ENCODE measurements at regions not wholly inside any gene's neighbourhood (a gene's known extent, or its start where the extent isn't known, plus 50 kb on each side); places are given as distances from the start of the nearest gene placed in this dataset.

DNA sequence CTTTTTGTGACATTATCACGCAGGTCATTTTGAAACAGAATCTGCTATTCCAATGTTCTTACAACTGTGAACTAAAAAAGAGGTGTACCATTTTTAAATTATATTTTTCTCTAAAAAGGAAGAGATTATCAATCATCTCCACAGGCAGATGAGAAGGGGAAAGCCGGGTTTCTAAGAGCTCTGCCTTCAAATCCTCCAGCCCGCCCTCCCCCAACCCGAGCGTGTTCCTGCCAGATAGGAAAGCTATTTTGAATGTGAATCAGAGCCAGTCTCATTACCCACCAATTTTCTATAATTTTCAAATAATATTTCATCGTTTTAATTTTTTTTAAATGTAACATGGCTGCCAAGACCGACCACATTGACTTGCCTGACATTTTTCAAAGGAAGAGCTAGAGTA is 65.9 kb downstream of the KCNF1 start:
- no peak for TF ChIP-seq CTCF (IDR thresholded peaks at IDR 0.05; ENCODE audit: insufficient read depth, low read length, poor library complexity, severe bottlenecking)
- no peak overlapping the region for H3K4me3 ChIP-seq (ENCODE audit: low read depth, low read length)
- peaks cover 2% of the 10 kb centered on the region for H3K27me3 ChIP-seq (ENCODE audit: control insufficient read depth, insufficient read depth, low read length)
- no peak for DNase-seq (ENCODE audit: low read depth)
- H3K36me3 ChIP-seq (ENCODE audit: control insufficient read depth, insufficient read depth, low read length), result no peaks in the 10 kb centered on the region

GRCh38 chr2:10978090-10978670 is 66.4 kb downstream of the KCNF1 start:
- TF ChIP-seq CTCF (IDR thresholded peaks at IDR 0.05; ENCODE audit: insufficient read depth, low read length, poor library complexity, severe bottlenecking), result no peak
- H3K27me3 ChIP-seq (ENCODE audit: control insufficient read depth, insufficient read depth, low read length), result peaks cover 4% of the 10 kb centered on the region
- H3K4me3 ChIP-seq (ENCODE audit: low read depth, low read length), result no peak overlapping the region
- no peaks in the 10 kb centered on the region for H3K36me3 ChIP-seq (ENCODE audit: control insufficient read depth, insufficient read depth, low read length)
- no peak for DNase-seq (ENCODE audit: low read depth)

- no peaks in the 10 kb centered on the region for H3K36me3 ChIP-seq (ENCODE audit: control insufficient read depth, insufficient read depth, low read length)
- no peak for TF ChIP-seq CTCF (IDR thresholded peaks at IDR 0.05; ENCODE audit: insufficient read depth, low read length, poor library complexity, severe bottlenecking)
- DNase-seq (ENCODE audit: low read depth), result no peak
- H3K4me3 ChIP-seq (ENCODE audit: low read depth, low read length), result no peak overlapping the region
- H3K27me3 ChIP-seq (ENCODE audit: control insufficient read depth, insufficient read depth, low read length), result peaks cover 10% of the 10 kb centered on the region
Measured at GRCh38 chr2:10980071-10980470, 68.3 kb downstream of the KCNF1 start.

- no peak for DNase-seq (ENCODE audit: low read depth)
- Histone ChIP-seq H3K4me3 (ENCODE audit: low read depth, low read length) (no peak overlapping the region), H3K27me3 (ENCODE audit: control insufficient read depth, insufficient read depth, low read length) (peaks cover 10% of the 10 kb centered on the region), H3K36me3 (ENCODE audit: control insufficient read depth, insufficient read depth, low read length) (no peaks in the 10 kb centered on the region)
- TF ChIP-seq CTCF (IDR thresholded peaks at IDR 0.05; ENCODE audit: insufficient read depth, low read length, poor library complexity, severe bottlenecking), result no peak
Measured at GRCh38 chr2:10980886-10981425, 69.2 kb downstream of the KCNF1 start.

- TF ChIP-seq CTCF (IDR thresholded peaks at IDR 0.05; ENCODE audit: insufficient read depth, low read length, poor library complexity, severe bottlenecking), result no peak
- H3K4me3 ChIP-seq (ENCODE audit: low read depth, low read length), result no peak overlapping the region
- H3K27me3 ChIP-seq (ENCODE audit: control insufficient read depth, insufficient read depth, low read length), result peaks cover 10% of the 10 kb centered on the region
- no peaks in the 10 kb centered on the region for H3K36me3 ChIP-seq (ENCODE audit: control insufficient read depth, insufficient read depth, low read length)
- no peak for DNase-seq (ENCODE audit: low read depth)
Measured at GRCh38 chr2:10981451-10981850, 69.7 kb downstream of the KCNF1 start.

- Histone ChIP-seq H3K27me3 (ENCODE audit: control insufficient read depth, insufficient read depth, low read length) (peaks cover 10% of the 10 kb centered on the region), H3K4me3 (ENCODE audit: low read depth, low read length) (no peak overlapping the region), H3K36me3 (ENCODE audit: control insufficient read depth, insufficient read depth, low read length) (no peaks in the 10 kb centered on the region)
- DNase-seq (ENCODE audit: low read depth), result no peak
- no peak for TF ChIP-seq CTCF (IDR thresholded peaks at IDR 0.05; ENCODE audit: insufficient read depth, low read length, poor library complexity, severe bottlenecking)
Measured at GRCh38 chr2:10981941-10982431, 70.3 kb downstream of the KCNF1 start.
